ENCODE measurements at regions not wholly inside any gene's neighbourhood (a gene's known extent, or its start where the extent isn't known, plus 50 kb on each side); places are given as distances from the start of the nearest gene placed in this dataset.

GRCh38 chr9:86800681-86801080 is 146.6 kb downstream of the GAS1 start:
- no TSS peak for BruUV-seq (replicated peaks)
- Histone ChIP-seq H2AK9ac (replicated peaks; ENCODE audit: low read depth, low read length, poor library complexity) (no peak overlapping the region), H3K9me3 (ENCODE audit: control insufficient read depth, insufficient read depth, low read length) (no peaks in the 10 kb centered on the region), H3K14ac (replicated peaks; ENCODE audit: low read depth, low read length) (no peak overlapping the region), H3K27me3 (ENCODE audit: control insufficient read depth, insufficient read depth, low read length) (peaks cover 7% of the 10 kb centered on the region), H3K23ac (ENCODE audit: low read depth, low read length) (no peak overlapping the region), H3K36me3 (ENCODE audit: control insufficient read depth, insufficient read depth, low read length) (no peaks in the 10 kb centered on the region), H4K91ac (ENCODE audit: insufficient read depth, low read depth, low read length) (no peak overlapping the region), H3K9me1 (ENCODE audit: insufficient read depth, low read length) (peaks cover 9% of the 10 kb centered on the region; the same call in 1 of the 2 replicates), H3K79me1 (ENCODE audit: low read depth in 1 of 2, low read length in 2 of 2) (no peaks in the 10 kb centered on the region), H3K9ac (ENCODE audit: low read depth, low read length) (no peak overlapping the region), H4K5ac (ENCODE audit: low read depth, low read length) (no peak overlapping the region), H3K4ac (ENCODE audit: low read depth, low read length) (no peak overlapping the region), H3K4me3 (ENCODE audit: insufficient read depth, low read depth, low read length) (no peak overlapping the region), H4K8ac (ENCODE audit: low read depth in 2 of 2, low read length in 2 of 2) (no peak overlapping the region), H3K27ac (ENCODE audit: insufficient read depth, low read length) (no peak overlapping the region), H3K18ac (ENCODE audit: low read depth, low read length) (no peak overlapping the region), H4K20me1 (ENCODE audit: insufficient read depth, low read length) (no peaks in the 10 kb centered on the region), H2AFZ (replicated peaks; ENCODE audit: low read length, poor library complexity) (no peak overlapping the region), H3K4me2 (ENCODE audit: low read depth, low read length) (no peak overlapping the region), H2BK15ac (ENCODE audit: low read depth, low read length) (no peak overlapping the region), H2BK120ac (ENCODE audit: low read depth, low read length) (no peak overlapping the region), H2BK5ac (ENCODE audit: low read depth, low read length, poor library complexity, severe bottlenecking) (no peak overlapping the region), H3K4me1 (ENCODE audit: control insufficient read depth, insufficient read depth, low read length) (peaks cover 4% of the 10 kb centered on the region), H3K56ac (ENCODE audit: extremely low read depth, insufficient read depth, low read length) (no peak overlapping the region), H2AK5ac (ENCODE audit: low read depth, low read length) (no peak overlapping the region), H2BK20ac (ENCODE audit: low read depth, low read length) (no peak overlapping the region)
- no CpG with 5 or more reads among the region's 3 CpGs for WGBS, 2 experiments (ENCODE audit: extremely low coverage in 2 of 2, insufficient read length in 1 of 2)
- ChIA-PET POLR2A (ENCODE audit: unreplicated experiment) (no interaction called here), CTCF (no interaction called here)
- in situ Hi-C loops (cut with MboI; ENCODE audit: low sequenced_read_pairs), result no loop called here
- no peak for ATAC-seq (ENCODE audit: low read depth)
- TF ChIP-seq MXI1 (IDR thresholded peaks at IDR 0.05; ENCODE audit: borderline replicate concordance, low read depth, low read length) (no peak), BHLHE40 (IDR thresholded peaks at IDR 0.05; ENCODE audit: low read depth, low read length) (no peak), ELK1 (IDR thresholded peaks at IDR 0.05; ENCODE audit: borderline replicate concordance, low read depth, low read length) (no peak), SMC3 (IDR thresholded peaks at IDR 0.05; ENCODE audit: low read depth, low read length) (no peak), POLR2A (IDR thresholded peaks at IDR 0.05; ENCODE audit: low read depth, low read length) (no peak), MAFK (IDR thresholded peaks at IDR 0.05; ENCODE audit: low read depth, low read length) (no peak), RFX5 (IDR thresholded peaks at IDR 0.05; ENCODE audit: low read depth, low read length) (no peak)
- DNase-seq, result no peak
- dilution Hi-C loops (cut with HindIII; ENCODE audit: low sequenced_read_pairs, unreplicated experiment), result no loop called here
- intact Hi-C loops (cut with micrococcal nuclease), result no loop called here
